CD14-positive monocyte (primary cell): ENCODE measurements at regions not wholly inside any gene's neighbourhood (a gene's known extent, or its start where the extent isn't known, plus 50 kb on each side); places are given as distances from the start of the nearest gene placed in this dataset.

Experiments used
- DNase-seq, 3 donors: peaks; one replicate each; pipeline ENCODE4 v3.0.0-alpha.2; 2011 to 2022
- H2AFZ ChIP-seq: 2 replicates; pipeline ENCODE4 v1.6.0; 2012; ENCODE audit warnings: mild to moderate bottlenecking, low read depth, low read length, inconsistent platforms; ENCODE audit not compliant: insufficient read depth, poor library complexity, severe bottlenecking
- H3K27ac ChIP-seq, 2 donors: 1 replicate in 1 of 2; 2 replicates in 1 of 2; pipeline ENCODE4 v1.5.1; 2012 to 2013; ENCODE audit warnings: low read length in 2 of 2, control low read depth in 1 of 2, inconsistent platforms in 1 of 2, low read depth in 1 of 2, mild to moderate bottlenecking in 1 of 2
- H3K27me3 ChIP-seq, 2 donors: one replicate each; pipeline versions ENCODE4 v1.6.0 to v1.6.1; 2011 to 2013; ENCODE audit warnings: low read length in 2 of 2; ENCODE audit not compliant: control insufficient read depth in 2 of 2, insufficient read depth in 2 of 2
- H3K36me3 ChIP-seq, 2 donors: replicated peaks in 1 of 2; 1 replicate in 1 of 2; 2 replicates in 1 of 2; pipeline versions ENCODE4 v1.5.1 to v1.6.1; 2012 to 2013; ENCODE audit warnings: low read length in 2 of 2, control low read depth in 1 of 2, inconsistent platforms in 1 of 2, mild to moderate bottlenecking in 1 of 2; ENCODE audit not compliant: insufficient read depth in 2 of 2, control insufficient read depth in 1 of 2
- H3K4me1 ChIP-seq, 2 donors: 1 replicate in 1 of 2; 2 replicates in 1 of 2; pipeline versions ENCODE4 v1.5.1 to v1.6.1; 2012 to 2013; ENCODE audit warnings: low read length in 2 of 2, control low read depth in 1 of 2, inconsistent platforms in 1 of 2, mild to moderate bottlenecking in 1 of 2, moderate library complexity in 1 of 2; ENCODE audit not compliant: insufficient read depth in 2 of 2, control insufficient read depth in 1 of 2
- H3K4me2 ChIP-seq: replicated peaks from 2 replicates; pipeline ENCODE3; 2012; ENCODE audit warnings: low read length, moderate library complexity, mild to moderate bottlenecking; ENCODE audit not compliant: poor library complexity, severe bottlenecking; ENCODE audit errors: extremely low read depth
- H3K4me3 ChIP-seq, 3 experiments: fragments of 200-600 bp in 1 of 3; sonication (generic) in 1 of 3; replicated peaks in 1 of 3; 1 replicate in 2 of 3; 2 replicates in 1 of 3; pipeline ENCODE4 v1.5.1; 2011 to 2013; ENCODE audit warnings: low read length in 3 of 3, mild to moderate bottlenecking in 3 of 3, control low read depth in 2 of 3, low read depth in 2 of 3, inconsistent platforms in 1 of 3, moderate library complexity in 1 of 3
- H3K79me2 ChIP-seq: 2 replicates; pipeline ENCODE4 v1.6.0; 2012; ENCODE audit warnings: mild to moderate bottlenecking, control low read depth, inconsistent platforms, low read length, moderate library complexity; ENCODE audit not compliant: insufficient read depth
- H3K9ac ChIP-seq: 2 replicates; pipeline ENCODE4 v1.6.0; 2017; ENCODE audit warnings: low read length, mild to moderate bottlenecking; ENCODE audit not compliant: insufficient read depth, poor library complexity, severe bottlenecking
- H3K9me3 ChIP-seq, 2 donors: replicated peaks in 1 of 2; 1 replicate in 1 of 2; 2 replicates in 1 of 2; pipeline versions ENCODE4 v1.5.1 to v1.6.1; 2012 to 2013; ENCODE audit warnings: low read length in 2 of 2, control low read depth in 1 of 2; ENCODE audit not compliant: control insufficient read depth in 1 of 2, insufficient read depth in 1 of 2
- H4K20me1 ChIP-seq: 2 replicates; pipeline ENCODE4 v1.6.0; 2012; ENCODE audit warnings: mild to moderate bottlenecking, low read length, control low read depth, moderate library complexity; ENCODE audit not compliant: insufficient read depth
- H3K27ac Mint-ChIP-seq, 7 donors: one replicate each; pipeline ENCODE4 v1.8.0; 2020; ENCODE audit warnings: mild to moderate bottlenecking in 7 of 7, mixed read lengths in 7 of 7, moderate library complexity in 6 of 7, inconsistent platforms in 2 of 7
- H3K27me3 Mint-ChIP-seq, 3 donors: one replicate each; pipeline ENCODE4 v1.8.0; 2021 to 2022; ENCODE audit warnings: low read depth in 3 of 3, mild to moderate bottlenecking in 3 of 3, mixed read lengths in 3 of 3, moderate library complexity in 3 of 3, inconsistent platforms in 1 of 3
- H3K36me3 Mint-ChIP-seq, 2 donors: one replicate each; pipeline ENCODE4 v1.8.0; 2020; ENCODE audit warnings: mixed read lengths in 2 of 2, inconsistent platforms in 1 of 2, mild to moderate bottlenecking in 1 of 2
- H3K4me1 Mint-ChIP-seq: one replicate; pipeline ENCODE4 v1.8.0; 2020; ENCODE audit warnings: mild to moderate bottlenecking, mixed read lengths
- H3K4me3 Mint-ChIP-seq, 2 donors: one replicate each; pipeline ENCODE4 v1.8.0; 2020; ENCODE audit warnings: mild to moderate bottlenecking in 2 of 2, mixed read lengths in 2 of 2, moderate library complexity in 1 of 2
- H3K9me3 Mint-ChIP-seq, 7 donors: one replicate each; pipeline ENCODE4 v1.8.0; 2020 to 2022; ENCODE audit warnings: mixed read lengths in 7 of 7, mild to moderate bottlenecking in 6 of 7, moderate library complexity in 6 of 7, inconsistent platforms in 2 of 7
- CTCF ChIP-seq: fragments of 200-600 bp; IDR thresholded peaks from one replicate; pipeline ENCODE4 v1.8.0; 2022; ENCODE audit warnings: antibody characterized with exemption, mild to moderate bottlenecking
- WGBS: methylation state at CpG from one replicate; pipeline ENCODE4 v1.1.5; 2013; ENCODE audit warnings: missing lambda C conversion rate; ENCODE audit not compliant: insufficient coverage; 5-methylcytosine and 5-hydroxymethylcytosine counted together
- intact Hi-C, 2 donors: fragments of 100-400 bp; cut with micrococcal nuclease; formaldehyde crosslinking; loops; one replicate each; pipeline versions ENCODE4 v1.15.0 to v1.15.1; 2023

DNA sequence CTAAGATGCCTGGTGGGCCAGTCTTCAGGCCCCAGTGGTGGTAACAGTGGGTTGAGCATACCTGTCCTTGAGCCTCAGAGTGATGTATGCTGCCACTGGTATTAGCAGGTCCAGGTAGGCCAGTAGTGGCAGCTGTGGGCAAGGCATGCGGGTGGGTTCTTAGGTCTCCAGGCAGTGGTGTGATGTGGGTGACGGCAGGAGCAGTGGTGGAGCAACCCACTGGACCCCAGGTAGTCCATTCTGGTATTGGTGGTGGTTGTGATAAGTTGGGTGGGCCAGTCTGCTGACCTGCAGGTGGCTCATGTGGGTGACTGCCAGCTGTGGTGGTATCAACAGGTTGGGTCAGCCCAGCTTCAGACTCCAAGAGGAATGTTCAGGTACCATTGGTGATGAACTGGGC, 165.0 kb upstream of the GORAB start:
- Histone ChIP-seq H3K36me3 (no peaks in the 10 kb centered on the region), H4K20me1 (no peaks in the 10 kb centered on the region), H3K4me1 (no peaks in the 10 kb centered on the region), H3K27ac (no peak overlapping the region), H2AFZ (no peak overlapping the region), H3K79me2 (no peaks in the 10 kb centered on the region), H3K9me3 (peaks cover 14 to 18% of the 10 kb centered on the region in 2 donors), H3K9ac (no peak overlapping the region), H3K4me3 (no peak overlapping the region), H3K4me2 (no peak overlapping the region), H3K27me3 (no peaks in the 10 kb centered on the region)
- no peak for TF ChIP-seq CTCF
- no peak overlapping the region for H3K4me3 Mint-ChIP-seq
- intact Hi-C loops, result no loop called here
- no peaks in the 10 kb centered on the region for H3K4me1 Mint-ChIP-seq
- H3K36me3 Mint-ChIP-seq, result no peaks in the 10 kb centered on the region
- DNase-seq, result no peak
- H3K27me3 Mint-ChIP-seq, result peaks cover 0 to 2% (median 0%) of the 10 kb centered on the region in 3 donors
- peaks cover 1 to 20% (median 12%) of the 10 kb centered on the region in 7 donors for H3K9me3 Mint-ChIP-seq
- H3K27ac Mint-ChIP-seq, result no peak overlapping the region
- WGBS, result 92% methylated on average over 2 of the region's 2 CpGs

GRCh38 chr1:170367615-170368014, 164.4 kb upstream of the GORAB start:
- Histone ChIP-seq H3K9me3 (peaks cover 14 to 18% of the 10 kb centered on the region in 2 donors), H3K27ac (no peak overlapping the region), H3K36me3 (no peaks in the 10 kb centered on the region), H4K20me1 (no peaks in the 10 kb centered on the region), H3K4me3 (no peak overlapping the region), H3K27me3 (no peaks in the 10 kb centered on the region), H3K4me2 (no peak overlapping the region), H3K9ac (no peak overlapping the region), H3K4me1 (no peaks in the 10 kb centered on the region), H2AFZ (no peak overlapping the region), H3K79me2 (no peaks in the 10 kb centered on the region)
- Mint-ChIP-seq H3K27ac (peak overlapping the region in 1 of 7 donors; percentile 26), H3K36me3 (no peaks in the 10 kb centered on the region), H3K27me3 (peaks cover 0 to 2% (median 0%) of the 10 kb centered on the region in 3 donors), H3K9me3 (peaks cover 1 to 20% (median 12%) of the 10 kb centered on the region in 7 donors), H3K4me1 (no peaks in the 10 kb centered on the region), H3K4me3 (no peak overlapping the region)
- WGBS, result 95% methylated on average over 2 of the region's 3 CpGs
- no peak for TF ChIP-seq CTCF
- intact Hi-C loops, result no loop called here
- no peak for DNase-seq
